Glutamatergic neuron (in vitro differentiated cells): ENCODE measurements at regions not wholly inside any gene's neighbourhood (a gene's known extent, or its start where the extent isn't known, plus 50 kb on each side); places are given as distances from the start of the nearest gene placed in this dataset.

Source experiments
- DNase-seq: peaks from one replicate; pipeline ENCODE4 v3.0.0; 2022
- H3K27ac Mint-ChIP-seq: one replicate; pipeline ENCODE4 v1.8.0; 2020; ENCODE audit warnings: mild to moderate bottlenecking, mixed read lengths, inconsistent platforms; ENCODE audit not compliant: unreplicated experiment
- H3K27me3 Mint-ChIP-seq: one replicate; pipeline ENCODE4 v1.8.0; 2020; ENCODE audit warnings: mild to moderate bottlenecking, moderate library complexity, mixed read lengths, inconsistent platforms; ENCODE audit not compliant: unreplicated experiment
- H3K36me3 Mint-ChIP-seq: one replicate; pipeline ENCODE4 v1.8.0; 2020; ENCODE audit warnings: mild to moderate bottlenecking, mixed read lengths, inconsistent platforms; ENCODE audit not compliant: unreplicated experiment
- H3K4me1 Mint-ChIP-seq: one replicate; pipeline ENCODE4 v1.8.0; 2020; ENCODE audit warnings: mild to moderate bottlenecking, low read depth, mixed read lengths, inconsistent platforms; ENCODE audit not compliant: unreplicated experiment
- H3K4me3 Mint-ChIP-seq: one replicate; pipeline ENCODE4 v1.8.0; 2020; ENCODE audit warnings: mild to moderate bottlenecking, mixed read lengths, inconsistent platforms; ENCODE audit not compliant: unreplicated experiment
- H3K9me3 Mint-ChIP-seq: one replicate; pipeline ENCODE4 v1.8.0; 2020; ENCODE audit warnings: mild to moderate bottlenecking, moderate library complexity, mixed read lengths, inconsistent platforms; ENCODE audit not compliant: unreplicated experiment
- CTCF ChIP-seq: fragments of 200-600 bp; sonication (generic); IDR thresholded peaks from one replicate; pipeline ENCODE4 v1.5.0; 2021; ENCODE audit not compliant: partially characterized antibody, unreplicated experiment

GRCh38 chr18:49731860-49732311 is 81.4 kb downstream of the ACAA2 start:
- Mint-ChIP-seq H3K27ac (no peak overlapping the region), H3K27me3 (no peaks in the 10 kb centered on the region), H3K36me3 (peaks cover 6% of the 10 kb centered on the region), H3K4me1 (peaks cover 5% of the 10 kb centered on the region), H3K4me3 (no peak overlapping the region), H3K9me3 (no peaks in the 10 kb centered on the region)
- DNase-seq: no peak
- TF ChIP-seq CTCF: no peak

GRCh38 chr18:49731421-49731841 is 81.9 kb downstream of the ACAA2 start:
- no peak for TF ChIP-seq CTCF
- H3K27me3 Mint-ChIP-seq: no peaks in the 10 kb centered on the region
- H3K4me3 Mint-ChIP-seq: no peak overlapping the region
- H3K4me1 Mint-ChIP-seq: peaks cover under 1% of the 10 kb centered on the region
- no peaks in the 10 kb centered on the region for H3K9me3 Mint-ChIP-seq
- no peak for DNase-seq
- peaks cover 6% of the 10 kb centered on the region for H3K36me3 Mint-ChIP-seq
- H3K27ac Mint-ChIP-seq: no peak overlapping the region

GRCh38 chr18:49730951-49731391 is 82.4 kb downstream of the ACAA2 start:
- H3K27ac Mint-ChIP-seq: no peak overlapping the region
- H3K9me3 Mint-ChIP-seq: no peaks in the 10 kb centered on the region
- no peak for DNase-seq
- H3K27me3 Mint-ChIP-seq: no peaks in the 10 kb centered on the region
- H3K36me3 Mint-ChIP-seq: peaks cover 6% of the 10 kb centered on the region
- no peak for TF ChIP-seq CTCF
- peaks cover under 1% of the 10 kb centered on the region for H3K4me1 Mint-ChIP-seq
- no peak overlapping the region for H3K4me3 Mint-ChIP-seq

GRCh38 chr18:49728542-49728941 is 84.8 kb downstream of the ACAA2 start:
- peak; percentile 58 for DNase-seq
- Mint-ChIP-seq H3K4me3 (no peak overlapping the region), H3K27me3 (no peaks in the 10 kb centered on the region), H3K27ac (no peak overlapping the region), H3K9me3 (no peaks in the 10 kb centered on the region), H3K36me3 (no peaks in the 10 kb centered on the region), H3K4me1 (peaks cover 3% of the 10 kb centered on the region)
- TF ChIP-seq CTCF: peak; percentile 65

GRCh38 chr18:49727816-49728215 is 85.5 kb downstream of the ACAA2 start:
- Mint-ChIP-seq H3K4me3 (no peak overlapping the region), H3K4me1 (peaks cover 3% of the 10 kb centered on the region), H3K36me3 (no peaks in the 10 kb centered on the region), H3K27ac (no peak overlapping the region), H3K27me3 (no peaks in the 10 kb centered on the region), H3K9me3 (no peaks in the 10 kb centered on the region)
- TF ChIP-seq CTCF: no peak
- DNase-seq: no peak
